ENCODE measurements at regions not wholly inside any gene's neighbourhood (a gene's known extent, or its start where the extent isn't known, plus 50 kb on each side); places are given as distances from the start of the nearest gene placed in this dataset.

GRCh38 chr1:194279975-194280374 lies 1093.6 kb upstream of the B3GALT2 start:
- no peak for DNase-seq
- Histone ChIP-seq H3K27me3 (no peaks in the 10 kb centered on the region), H3K9me3 (no peaks in the 10 kb centered on the region), H3K4me1 (no peaks in the 10 kb centered on the region), H3K36me3 (no peaks in the 10 kb centered on the region), H3K4me3 (ENCODE audit: low read depth, low read length) (no peak overlapping the region)
- TF ChIP-seq, protein P1, sequence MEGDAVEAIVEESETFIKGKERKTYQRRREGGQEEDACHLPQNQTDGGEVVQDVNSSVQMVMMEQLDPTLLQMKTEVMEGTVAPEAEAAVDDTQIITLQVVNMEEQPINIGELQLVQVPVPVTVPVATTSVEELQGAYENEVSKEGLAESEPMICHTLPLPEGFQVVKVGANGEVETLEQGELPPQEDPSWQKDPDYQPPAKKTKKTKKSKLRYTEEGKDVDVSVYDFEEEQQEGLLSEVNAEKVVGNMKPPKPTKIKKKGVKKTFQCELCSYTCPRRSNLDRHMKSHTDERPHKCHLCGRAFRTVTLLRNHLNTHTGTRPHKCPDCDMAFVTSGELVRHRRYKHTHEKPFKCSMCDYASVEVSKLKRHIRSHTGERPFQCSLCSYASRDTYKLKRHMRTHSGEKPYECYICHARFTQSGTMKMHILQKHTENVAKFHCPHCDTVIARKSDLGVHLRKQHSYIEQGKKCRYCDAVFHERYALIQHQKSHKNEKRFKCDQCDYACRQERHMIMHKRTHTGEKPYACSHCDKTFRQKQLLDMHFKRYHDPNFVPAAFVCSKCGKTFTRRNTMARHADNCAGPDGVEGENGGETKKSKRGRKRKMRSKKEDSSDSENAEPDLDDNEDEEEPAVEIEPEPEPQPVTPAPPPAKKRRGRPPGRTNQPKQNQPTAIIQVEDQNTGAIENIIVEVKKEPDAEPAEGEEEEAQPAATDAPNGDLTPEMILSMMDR (IDR thresholded peaks at IDR 0.05; ENCODE audit: low read depth, low read length), result no peak

- Histone ChIP-seq H3K36me3 (no peaks in the 10 kb centered on the region), H3K9me3 (no peaks in the 10 kb centered on the region), H3K27me3 (no peaks in the 10 kb centered on the region), H3K4me3 (ENCODE audit: low read depth, low read length) (no peak overlapping the region), H3K4me1 (no peaks in the 10 kb centered on the region)
- DNase-seq, result no peak
- TF ChIP-seq, protein P1 (IDR thresholded peaks at IDR 0.05; ENCODE audit: low read depth, low read length), result no peak
Observed at GRCh38 chr1:194277927-194278326, 1091.5 kb upstream of the B3GALT2 start.

DNA sequence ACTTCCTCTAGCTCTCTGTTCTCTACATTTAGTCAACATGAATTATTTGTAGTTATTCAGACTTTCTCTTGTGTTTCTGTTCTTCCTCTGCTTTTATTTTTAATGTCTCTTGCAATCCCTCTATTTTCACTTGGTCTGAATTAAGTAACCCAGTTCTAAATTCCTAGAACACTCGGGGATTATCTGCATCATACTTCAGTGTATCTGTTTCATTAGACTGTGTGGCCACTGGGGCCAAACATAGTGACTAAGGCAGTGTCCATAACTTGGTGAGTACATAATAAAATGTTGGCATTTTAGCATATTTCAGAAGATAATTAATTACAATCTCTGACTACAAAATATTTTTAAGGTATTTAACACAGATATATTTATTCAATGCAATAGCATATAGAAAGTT lies 1087.2 kb upstream of the B3GALT2 start:
- H3K9me3 ChIP-seq, result no peaks in the 10 kb centered on the region
- no peaks in the 10 kb centered on the region for H3K4me1 ChIP-seq
- H3K4me3 ChIP-seq (ENCODE audit: low read depth, low read length), result no peak overlapping the region
- H3K27me3 ChIP-seq, result no peaks in the 10 kb centered on the region
- TF ChIP-seq, protein P1 (IDR thresholded peaks at IDR 0.05; ENCODE audit: low read depth, low read length), result no peak
- no peak for DNase-seq
- H3K36me3 ChIP-seq, result no peaks in the 10 kb centered on the region

GRCh38 chr1:194268839-194269238 lies 1082.4 kb upstream of the B3GALT2 start:
- no peaks in the 10 kb centered on the region for H3K36me3 ChIP-seq
- H3K27me3 ChIP-seq, result no peaks in the 10 kb centered on the region
- H3K4me3 ChIP-seq (ENCODE audit: low read depth, low read length), result no peak overlapping the region
- H3K4me1 ChIP-seq, result no peaks in the 10 kb centered on the region
- TF ChIP-seq, protein P1 (IDR thresholded peaks at IDR 0.05; ENCODE audit: low read depth, low read length), result no peak
- H3K9me3 ChIP-seq, result no peaks in the 10 kb centered on the region
- DNase-seq, result no peak

GRCh38 chr1:194267021-194267420 lies 1080.6 kb upstream of the B3GALT2 start:
- TF ChIP-seq, protein P1 (IDR thresholded peaks at IDR 0.05; ENCODE audit: low read depth, low read length), result no peak
- Histone ChIP-seq H3K4me3 (ENCODE audit: low read depth, low read length) (no peak overlapping the region), H3K4me1 (no peaks in the 10 kb centered on the region), H3K9me3 (no peaks in the 10 kb centered on the region), H3K36me3 (no peaks in the 10 kb centered on the region), H3K27me3 (no peaks in the 10 kb centered on the region)
- DNase-seq, result no peak

DNA sequence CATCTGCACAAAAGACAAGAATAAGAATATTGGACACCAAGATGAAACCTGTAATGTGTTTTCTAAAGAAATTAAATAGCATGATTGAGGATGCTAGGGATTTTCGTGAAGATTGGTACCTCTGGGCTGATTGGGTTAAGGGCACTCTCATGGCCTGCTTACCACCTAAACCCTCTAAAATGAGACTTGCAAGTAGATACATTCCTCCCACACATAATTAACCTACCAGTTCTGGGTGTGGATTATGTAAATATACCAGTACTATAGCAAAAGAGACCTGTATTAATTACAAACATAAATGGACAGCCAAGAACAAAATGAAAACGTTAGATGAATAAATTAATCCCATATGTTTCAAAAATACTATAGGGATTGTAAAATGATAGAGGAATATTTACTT lies 1069.6 kb upstream of the B3GALT2 start:
- no peaks in the 10 kb centered on the region for H3K9me3 ChIP-seq
- TF ChIP-seq, protein P1 (IDR thresholded peaks at IDR 0.05; ENCODE audit: low read depth, low read length), result no peak
- H3K27me3 ChIP-seq, result no peaks in the 10 kb centered on the region
- no peak overlapping the region for H3K4me3 ChIP-seq (ENCODE audit: low read depth, low read length)
- no peaks in the 10 kb centered on the region for H3K36me3 ChIP-seq
- no peak for DNase-seq
- no peaks in the 10 kb centered on the region for H3K4me1 ChIP-seq
